Effector CD4-positive, alpha-beta T cell (primary cell): ENCODE measurements at regions not wholly inside any gene's neighbourhood (a gene's known extent, or its start where the extent isn't known, plus 50 kb on each side); places are given as distances from the start of the nearest gene placed in this dataset.

Experiments
- DNase-seq: peaks from one replicate; pipeline ENCODE4 v3.0.0-alpha.2; 2020

DNA sequence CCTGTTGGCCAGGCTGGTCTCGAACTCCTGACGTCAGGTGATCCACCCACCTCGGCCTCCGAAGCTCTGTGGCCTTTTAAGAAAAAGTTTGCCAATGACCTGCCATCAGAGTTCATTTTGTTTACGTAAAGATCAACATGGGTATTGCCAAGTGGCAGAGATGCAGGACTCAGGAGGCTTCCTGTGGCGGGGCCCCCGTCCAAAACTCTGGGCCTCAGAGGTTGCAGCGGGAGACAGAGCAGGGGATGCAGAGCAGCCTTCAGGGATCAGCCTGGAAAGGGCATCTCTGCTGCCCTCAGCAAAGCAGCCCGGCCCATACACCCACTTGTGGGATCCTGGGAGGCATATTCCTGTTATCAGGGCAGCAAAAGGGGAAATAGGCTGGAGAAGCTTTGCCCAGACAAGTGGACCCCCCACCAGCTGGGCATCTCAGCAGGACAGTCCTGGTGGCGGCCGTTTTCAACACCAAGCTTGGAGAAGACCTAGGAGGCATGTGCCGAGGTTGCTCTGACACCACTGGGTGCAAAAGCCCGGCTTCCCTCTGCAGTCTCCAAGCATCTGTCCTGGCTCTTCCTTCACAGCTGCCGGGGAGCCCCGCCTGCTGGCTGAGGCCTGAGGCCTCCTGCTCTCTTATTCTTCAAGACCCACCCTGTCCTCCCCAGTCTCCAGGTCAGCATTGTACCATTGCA, 1152.4 kb downstream of the BRD1 start:
- DNase-seq, result no peak

DNA sequence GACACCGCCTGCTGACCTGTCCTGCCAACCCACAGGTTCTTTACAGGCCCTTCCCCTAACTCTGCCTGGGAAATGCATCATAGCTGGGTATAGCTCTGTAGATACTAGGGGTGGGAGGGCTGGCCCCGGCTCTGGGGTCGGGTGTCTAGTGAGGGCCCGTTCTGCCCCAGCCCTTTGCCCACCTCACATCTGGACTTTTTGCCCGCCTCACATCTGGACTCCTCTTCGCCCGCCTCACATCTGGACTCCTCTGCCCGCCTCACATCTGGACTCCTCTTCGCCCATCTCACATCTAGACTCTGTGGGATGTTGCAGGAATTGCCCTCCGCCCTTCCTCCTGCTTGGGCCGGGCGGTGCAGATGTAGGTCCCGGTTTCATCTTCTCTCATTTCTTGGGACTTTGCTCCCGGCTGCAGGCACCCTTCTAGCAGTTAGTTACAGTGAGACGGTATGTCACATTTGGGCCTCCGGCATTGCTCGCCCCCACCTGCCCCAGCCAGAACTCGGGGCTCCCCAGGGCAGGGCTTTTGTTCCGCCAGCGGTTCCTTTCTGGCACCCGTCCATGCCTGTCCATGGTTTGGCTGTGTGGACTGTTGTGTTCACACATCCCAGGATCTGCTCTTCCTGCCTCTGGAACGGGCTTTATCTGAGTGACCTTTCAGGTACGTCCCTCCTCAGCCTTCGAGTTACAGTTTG, 1153.7 kb downstream of the BRD1 start:
- no peak for DNase-seq

DNA sequence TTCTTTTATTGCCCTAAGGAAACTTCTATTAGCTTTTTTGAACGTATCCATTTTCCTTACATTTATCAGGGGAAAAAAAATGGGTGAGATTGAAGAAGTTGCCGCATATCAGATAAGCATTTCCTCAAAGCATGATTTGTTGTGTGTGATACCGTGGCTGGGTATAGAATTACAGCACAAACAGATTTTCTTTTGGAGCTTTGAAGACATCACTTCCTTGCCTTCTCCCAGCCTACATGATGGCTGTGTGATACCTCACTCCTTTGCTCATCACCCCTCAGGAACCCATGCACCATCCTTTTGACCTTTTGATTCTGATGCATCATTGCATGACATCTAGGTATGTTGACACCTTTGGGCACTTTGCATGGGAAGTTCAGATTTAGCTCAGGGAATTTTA, 1155.3 kb downstream of the BRD1 start:
- DNase-seq, result no peak

- DNase-seq, result no peak
Observed at GRCh38 chr22:48670731-48671130, 1156.9 kb downstream of the BRD1 start.

GRCh38 chr22:48669986-48670716, 1157.5 kb downstream of the BRD1 start:
- DNase-seq, result no peak

- no peak for DNase-seq
Observed at GRCh38 chr22:48669226-48669625, 1158.4 kb downstream of the BRD1 start.

DNA sequence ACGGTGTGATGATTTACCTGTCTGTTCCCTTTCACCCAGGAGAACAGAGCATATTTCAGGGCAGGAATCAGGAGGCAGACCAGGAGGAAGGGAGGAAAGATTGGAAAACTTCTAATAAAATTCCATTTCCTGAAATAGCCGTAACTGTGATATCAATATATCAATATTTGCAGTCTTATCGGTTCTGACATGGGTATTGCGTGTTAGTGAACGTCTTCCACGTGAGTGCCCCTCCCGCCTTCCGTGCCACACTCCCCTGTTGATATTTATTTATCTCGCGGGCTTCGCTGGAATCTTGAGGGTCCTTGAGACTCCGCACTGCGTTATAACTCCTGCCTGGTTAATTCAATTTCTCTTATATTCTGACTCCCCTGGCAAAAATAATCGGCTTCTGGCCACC, 1160.4 kb downstream of the BRD1 start:
- no peak for DNase-seq

DNA sequence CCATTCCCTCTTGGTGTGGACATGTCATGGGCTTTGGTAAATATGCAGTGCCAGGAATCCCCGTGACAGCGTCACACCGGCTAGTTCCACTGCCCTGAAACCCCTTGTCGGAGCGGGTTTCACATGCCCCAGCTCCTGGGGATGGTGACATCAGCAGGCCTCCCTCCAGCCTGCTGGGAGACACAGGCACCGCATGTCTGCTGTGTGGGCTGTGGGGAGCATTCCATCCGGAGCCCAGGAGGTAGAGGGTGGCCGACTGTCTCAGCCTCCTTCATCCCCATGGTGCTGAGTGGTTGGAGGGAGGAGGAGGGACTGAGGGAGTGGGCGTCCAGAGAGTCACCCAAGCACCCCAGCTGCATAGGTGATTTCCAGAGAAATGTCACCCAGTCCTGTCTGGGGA, 1161.1 kb downstream of the BRD1 start:
- DNase-seq, result no peak

DNA sequence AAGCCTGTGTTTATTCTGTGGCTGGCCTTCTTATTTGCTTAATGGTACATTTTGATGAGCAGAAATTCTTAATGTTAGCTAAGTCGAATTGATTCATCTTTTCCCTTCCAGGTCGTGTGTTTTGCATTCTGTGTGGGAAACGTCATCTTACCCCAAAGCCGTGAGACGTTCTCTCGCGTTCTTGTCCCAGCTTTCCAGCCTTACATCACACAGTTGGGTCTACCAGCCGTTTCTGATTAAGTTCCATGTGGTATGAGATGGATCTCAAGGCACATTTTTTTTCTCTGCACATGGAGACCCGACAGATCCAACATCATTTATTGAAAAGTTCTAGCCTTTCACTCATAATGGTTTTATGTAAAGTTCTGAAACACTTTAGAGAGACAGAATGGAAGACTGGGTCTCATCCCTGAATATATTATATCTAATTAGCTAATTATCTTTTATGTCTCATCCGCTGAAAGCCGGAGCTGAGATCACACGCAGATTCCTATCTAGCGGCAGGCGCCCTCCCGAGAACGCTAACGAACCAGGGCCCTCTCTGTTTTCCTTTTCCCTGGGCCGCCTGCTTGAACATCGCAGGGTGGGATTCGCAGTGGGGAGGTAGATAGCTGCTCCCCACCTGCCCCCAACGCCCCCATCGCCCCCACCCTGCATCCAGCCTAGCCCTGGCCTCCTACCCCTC, 1162.2 kb downstream of the BRD1 start:
- no peak for DNase-seq

- no peak for DNase-seq
Observed at GRCh38 chr22:48664586-48664985, 1163.1 kb downstream of the BRD1 start.

GRCh38 chr22:48663297-48663696, 1164.4 kb downstream of the BRD1 start:
- DNase-seq, result no peak

DNA sequence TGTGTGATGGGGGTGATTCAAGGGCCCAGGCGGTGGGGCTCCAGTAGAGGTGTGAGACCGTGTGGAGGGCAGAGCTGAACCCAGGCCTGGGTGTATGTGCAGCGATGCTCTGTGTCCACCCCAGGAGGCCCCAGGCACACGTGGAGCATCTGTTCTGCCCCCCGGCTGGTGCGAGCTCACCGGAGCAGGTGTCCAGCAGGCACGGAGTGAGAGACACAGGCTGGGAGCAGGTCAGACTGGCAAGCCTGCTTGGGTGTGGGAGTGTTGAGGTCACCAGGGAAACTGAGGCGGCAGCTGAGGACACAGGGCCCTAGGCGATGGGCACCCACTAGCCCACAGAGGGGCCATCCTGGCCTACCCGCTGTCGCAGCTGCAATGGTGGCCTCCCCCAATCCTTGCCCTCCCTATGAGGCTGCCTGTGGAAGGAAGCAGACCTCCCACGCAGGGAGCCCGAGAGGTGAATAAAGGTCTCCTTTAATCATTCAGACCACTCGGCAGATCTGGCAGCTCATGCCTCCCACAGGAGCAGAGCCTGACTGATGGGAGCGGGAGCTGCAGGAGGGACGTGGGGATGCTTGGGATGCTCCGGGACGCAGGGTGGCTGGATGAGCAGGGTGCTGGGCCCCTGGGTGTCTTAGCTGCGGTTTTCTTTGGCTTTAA, 1165.1 kb downstream of the BRD1 start:
- no peak for DNase-seq

GRCh38 chr22:48661984-48662383, 1165.7 kb downstream of the BRD1 start:
- no peak for DNase-seq

DNA sequence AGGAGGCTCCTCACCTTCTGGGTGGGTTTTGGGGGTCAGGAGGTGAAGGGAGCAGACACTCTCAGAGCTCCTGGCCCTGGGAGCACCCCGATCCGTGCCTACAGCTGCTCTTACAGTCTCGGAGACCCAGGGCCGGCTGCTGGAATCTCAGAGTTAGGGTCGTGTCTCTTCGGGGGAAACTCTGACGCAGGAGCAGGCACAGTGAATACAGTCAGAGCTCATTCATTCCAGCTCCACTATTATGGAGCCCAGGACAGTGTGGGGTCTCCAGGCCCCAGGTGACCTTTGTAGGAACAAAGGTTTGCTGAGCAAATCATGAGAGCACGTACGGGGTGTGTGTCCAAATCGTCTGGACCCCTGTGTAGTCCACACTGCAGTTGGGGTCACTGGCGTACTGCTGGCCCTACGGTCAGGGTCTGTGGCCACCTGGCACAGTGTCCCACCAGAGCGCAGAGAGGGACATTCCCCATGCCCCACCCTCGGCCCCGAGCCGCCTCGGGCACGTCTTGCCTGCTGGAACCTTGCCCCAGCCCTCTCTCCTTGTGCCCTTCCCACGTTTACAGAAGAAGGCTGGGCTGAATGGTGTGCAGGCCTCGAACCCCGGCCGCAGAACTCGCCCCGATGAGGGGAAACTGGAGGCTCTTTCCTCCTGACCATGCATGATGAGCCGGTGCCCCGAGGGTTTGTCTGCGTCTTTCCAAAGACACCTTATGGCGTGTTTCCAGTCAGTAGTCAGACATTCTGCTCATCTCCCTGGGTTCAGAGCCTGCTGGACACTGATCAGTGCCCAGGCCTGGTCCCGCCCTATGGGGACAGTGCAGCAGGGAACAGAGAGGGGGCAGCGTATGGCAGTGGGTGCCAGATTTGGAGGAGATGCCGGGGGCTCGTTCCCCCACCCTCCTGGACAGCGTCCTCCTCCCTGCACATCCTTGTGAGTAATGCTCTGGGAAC, 1166.6 kb downstream of the BRD1 start:
- DNase-seq, result no peak

DNA sequence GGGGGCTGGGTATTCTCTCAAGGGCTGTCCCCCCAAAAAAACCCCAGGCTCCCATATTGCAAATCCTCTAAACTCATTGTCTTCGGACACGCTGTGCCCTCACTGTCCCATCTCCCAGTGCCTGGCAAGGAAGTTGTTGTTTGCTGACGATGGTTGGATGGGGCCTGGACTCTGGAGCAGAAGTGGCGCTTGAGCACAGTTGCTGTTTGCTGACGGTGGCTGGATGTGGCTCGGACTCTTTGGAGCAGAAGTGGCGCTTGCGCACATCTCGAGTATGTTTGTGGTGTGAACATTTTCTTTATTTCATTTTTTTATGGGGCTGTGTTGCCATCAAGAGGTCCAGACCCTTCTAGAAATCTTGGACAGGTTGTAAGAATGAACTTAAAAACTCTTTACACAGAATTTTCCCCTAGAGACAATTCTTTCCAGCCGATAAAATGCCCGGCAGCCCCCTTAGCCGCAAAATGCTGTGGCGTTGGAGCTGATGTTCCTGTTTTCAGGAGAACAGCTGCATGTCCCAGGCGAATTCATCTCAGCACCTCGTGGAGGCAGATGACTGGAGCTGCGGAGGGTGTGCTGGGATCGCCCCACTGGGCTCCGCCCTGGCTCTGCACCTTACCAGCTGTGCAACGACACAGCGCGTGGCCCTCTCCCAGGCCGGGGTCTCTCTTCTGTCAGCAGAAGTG, 1167.4 kb downstream of the BRD1 start:
- no peak for DNase-seq

DNA sequence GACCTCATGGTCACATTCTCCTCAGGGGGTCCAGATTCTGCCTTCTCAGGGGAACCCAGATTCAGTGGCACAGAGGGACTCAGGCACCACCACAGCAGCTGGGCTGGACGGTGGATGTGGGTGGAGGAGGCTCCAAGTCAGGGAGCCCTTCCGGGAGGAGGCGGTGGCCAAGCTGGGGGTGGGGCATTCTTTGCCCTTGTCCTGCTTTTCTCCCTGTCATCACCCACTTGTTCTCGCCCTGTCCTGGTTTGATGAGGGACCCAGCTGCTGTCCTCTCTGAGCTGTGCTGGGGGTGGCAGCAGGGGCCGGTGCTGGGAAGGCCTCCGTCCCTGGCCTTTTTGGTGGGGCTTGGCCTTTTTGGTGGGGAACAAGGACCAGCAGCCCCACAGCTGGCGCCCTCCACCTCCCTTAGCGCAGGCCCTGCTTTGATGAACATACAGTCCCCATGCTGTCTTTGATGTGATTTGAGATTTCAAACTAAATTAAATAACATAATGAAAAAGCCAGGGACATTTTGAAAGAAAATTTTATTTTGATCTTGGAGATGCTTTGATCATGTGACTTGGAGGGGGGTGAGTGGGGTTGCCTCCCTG, 1168.2 kb downstream of the BRD1 start:
- DNase-seq, result no peak

GRCh38 chr22:48658871-48659270, 1168.8 kb downstream of the BRD1 start:
- DNase-seq, result no peak

GRCh38 chr22:48658246-48658645, 1169.4 kb downstream of the BRD1 start:
- DNase-seq, result no peak

- no peak for DNase-seq
Observed at GRCh38 chr22:48654492-48654891, 1173.2 kb downstream of the BRD1 start.

GRCh38 chr22:48653929-48654328, 1173.7 kb downstream of the BRD1 start:
- no peak for DNase-seq

DNA sequence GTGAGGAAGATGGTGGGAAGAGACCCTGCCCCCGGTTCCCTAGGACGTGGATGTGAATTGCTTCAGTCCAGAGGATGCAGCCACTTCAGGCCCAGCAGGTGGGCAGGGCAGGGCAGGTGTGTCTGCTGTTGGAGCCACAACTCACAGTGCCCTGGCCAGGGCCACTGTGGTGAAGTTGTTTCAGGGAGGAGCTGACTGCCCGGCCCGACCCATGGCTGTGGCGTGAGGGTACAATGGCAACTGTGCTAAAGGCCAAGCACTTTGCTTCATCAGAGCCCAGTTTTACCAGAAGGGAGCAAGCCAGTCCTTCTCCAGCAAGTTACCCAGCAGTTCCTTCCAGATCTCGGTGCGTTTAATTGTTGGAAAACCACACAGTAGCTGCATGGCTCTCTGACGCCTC, 1174.4 kb downstream of the BRD1 start:
- no peak for DNase-seq
